C4-2B (cell line): ENCODE measurements at regions not wholly inside any gene's neighbourhood (a gene's known extent, or its start where the extent isn't known, plus 50 kb on each side); places are given as distances from the start of the nearest gene placed in this dataset.
"Not testable (repeated sequence)": the region's sequence is repeated elsewhere in the genome, so short reads cannot be mapped to it uniquely, and the experiment has no call there.

Experiments
- H3K27ac ChIP-seq: fragments of 450-650 bp; 2 replicates; pipeline ENCODE4 v1.5.1; 2017
- ZFX ChIP-seq: fragments of 450-650 bp; IDR thresholded peaks from 2 replicates; pipeline ENCODE4 v1.6.1; 2017
- TF ChIP-seq, protein P1 (sequence below): fragments of 450-650 bp; conservative IDR thresholded peaks from 2 replicates; pipeline ENCODE4 v1.5.1; 2017; ENCODE audit warnings: mild to moderate bottlenecking

- TF ChIP-seq, protein P1, sequence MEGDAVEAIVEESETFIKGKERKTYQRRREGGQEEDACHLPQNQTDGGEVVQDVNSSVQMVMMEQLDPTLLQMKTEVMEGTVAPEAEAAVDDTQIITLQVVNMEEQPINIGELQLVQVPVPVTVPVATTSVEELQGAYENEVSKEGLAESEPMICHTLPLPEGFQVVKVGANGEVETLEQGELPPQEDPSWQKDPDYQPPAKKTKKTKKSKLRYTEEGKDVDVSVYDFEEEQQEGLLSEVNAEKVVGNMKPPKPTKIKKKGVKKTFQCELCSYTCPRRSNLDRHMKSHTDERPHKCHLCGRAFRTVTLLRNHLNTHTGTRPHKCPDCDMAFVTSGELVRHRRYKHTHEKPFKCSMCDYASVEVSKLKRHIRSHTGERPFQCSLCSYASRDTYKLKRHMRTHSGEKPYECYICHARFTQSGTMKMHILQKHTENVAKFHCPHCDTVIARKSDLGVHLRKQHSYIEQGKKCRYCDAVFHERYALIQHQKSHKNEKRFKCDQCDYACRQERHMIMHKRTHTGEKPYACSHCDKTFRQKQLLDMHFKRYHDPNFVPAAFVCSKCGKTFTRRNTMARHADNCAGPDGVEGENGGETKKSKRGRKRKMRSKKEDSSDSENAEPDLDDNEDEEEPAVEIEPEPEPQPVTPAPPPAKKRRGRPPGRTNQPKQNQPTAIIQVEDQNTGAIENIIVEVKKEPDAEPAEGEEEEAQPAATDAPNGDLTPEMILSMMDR: no peak
- no peak for TF ChIP-seq ZFX
- no peak overlapping the region for H3K27ac ChIP-seq
These were observed 66.5 kb upstream of the MAP4 start for GRCh38 chr3:48082580-48083184.

DNA sequence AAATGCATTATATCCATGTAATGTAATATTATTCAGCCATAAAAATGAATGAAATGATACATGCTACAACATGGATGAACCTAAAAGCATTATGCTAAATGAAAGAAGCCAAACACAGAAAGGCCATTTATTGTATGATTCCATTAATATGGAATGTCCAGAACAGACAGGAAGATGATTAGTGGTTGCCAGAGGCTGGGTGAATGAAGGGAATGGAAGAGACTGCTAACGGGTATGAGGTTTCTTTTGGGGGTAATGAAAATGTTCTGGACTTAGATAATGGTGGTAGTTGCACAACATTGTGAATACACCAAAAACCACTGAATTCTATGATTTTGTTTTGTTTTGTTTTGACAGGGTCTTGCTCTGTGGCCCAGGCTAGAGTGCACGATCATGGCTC, 61.6 kb upstream of the MAP4 start:
- no peak for TF ChIP-seq ZFX
- TF ChIP-seq, protein P1: no peak
- no peak overlapping the region for H3K27ac ChIP-seq

- H3K27ac ChIP-seq: no peak overlapping the region
- no peak for TF ChIP-seq ZFX
- TF ChIP-seq, protein P1: no peak
These were observed 53.8 kb upstream of the MAP4 start for GRCh38 chr3:48070030-48070429.

DNA sequence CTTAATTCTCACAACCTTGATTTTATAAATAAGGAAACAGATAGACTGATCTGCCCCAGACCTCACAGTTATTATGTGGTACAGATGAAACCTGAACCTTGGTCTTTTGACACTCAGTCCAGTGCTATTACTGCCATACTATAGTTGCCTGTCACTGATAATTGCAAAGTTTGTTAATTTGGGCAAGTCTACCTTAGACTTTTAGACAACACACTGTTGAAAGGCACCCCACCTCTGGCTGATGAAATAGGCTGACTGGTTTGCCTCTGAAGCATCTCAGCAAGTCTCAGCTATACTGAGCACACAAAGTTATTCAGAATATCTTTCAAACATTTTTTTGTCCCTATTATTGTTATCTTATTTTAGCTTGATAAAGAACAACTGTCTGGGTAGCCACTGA, 53.1 kb upstream of the MAP4 start:
- no peak for TF ChIP-seq ZFX
- TF ChIP-seq, protein P1: no peak
- H3K27ac ChIP-seq: no peak overlapping the region

DNA sequence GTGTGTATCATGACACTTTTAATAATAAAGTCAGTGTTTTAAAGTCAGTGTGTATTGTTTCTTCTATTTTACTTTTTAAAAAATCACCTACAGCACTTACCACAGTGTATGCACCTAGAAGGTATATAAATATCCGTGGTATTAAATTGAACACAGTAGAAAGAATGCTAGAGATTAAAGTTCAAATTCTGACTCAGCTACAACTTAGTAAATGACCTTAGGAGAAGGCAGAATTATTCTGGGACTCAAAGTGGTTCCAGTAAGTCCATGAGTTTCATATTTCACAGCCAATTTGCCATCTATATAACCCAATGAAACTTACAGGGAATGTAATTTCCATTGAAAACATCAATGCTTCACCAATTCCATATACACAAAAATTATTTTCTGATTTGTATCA, 52.7 kb upstream of the MAP4 start:
- TF ChIP-seq, protein P1: no peak
- no peak for TF ChIP-seq ZFX
- no peak overlapping the region for H3K27ac ChIP-seq

- not testable (repeated sequence) for H3K27ac ChIP-seq
These were observed 52.1 kb upstream of the MAP4 start for GRCh38 chr3:48068320-48068719.

DNA sequence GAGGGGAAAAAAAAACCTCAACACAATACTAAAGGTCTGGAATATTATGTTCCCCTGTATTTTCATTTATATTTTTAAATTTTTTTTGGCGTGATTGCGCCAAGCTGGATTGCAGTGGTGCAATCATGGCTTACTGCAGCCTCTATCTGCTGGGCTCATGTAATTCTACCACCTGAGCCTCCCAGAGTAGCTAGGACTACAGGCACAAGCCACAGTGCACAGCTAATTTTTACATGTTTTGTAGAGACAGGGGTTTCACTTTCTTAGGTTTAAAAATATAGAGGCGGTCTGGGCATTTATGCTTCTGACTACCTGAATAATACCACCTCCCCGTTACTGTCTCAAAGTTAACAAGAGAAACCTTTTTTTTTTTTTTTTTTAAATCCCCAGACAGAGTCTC, 51.1 kb upstream of the MAP4 start:
- H3K27ac ChIP-seq: no peak overlapping the region
- TF ChIP-seq, protein P1: no peak
- TF ChIP-seq ZFX: no peak
